Activated CD4-positive, alpha-beta T cell treated with anti-CD3 and anti-CD28 coated beads, Interleukin-2, amount 50 U/mL, for 4 hours (primary cell): ENCODE measurements at regions not wholly inside any gene's neighbourhood (a gene's known extent, or its start where the extent isn't known, plus 50 kb on each side); places are given as distances from the start of the nearest gene placed in this dataset.

Experiments used
- DNase-seq, 2 experiments: peaks; one replicate each; pipeline ENCODE4 v3.0.0-alpha.2; 2020

- DNase-seq: no peak
These were observed 135.1 kb upstream of the MYLIP start for GRCh38 chr6:15993716-15994228.

- no peak for DNase-seq
These were observed 138.7 kb upstream of the MYLIP start for GRCh38 chr6:15990179-15990578.

- no peak for DNase-seq
These were observed 139.5 kb upstream of the MYLIP start for GRCh38 chr6:15989397-15989796.

- DNase-seq: no peak
These were observed 141.3 kb upstream of the MYLIP start for GRCh38 chr6:15987569-15987968.

GRCh38 chr6:15986027-15986629 lies 142.8 kb upstream of the MYLIP start:
- no peak for DNase-seq

- no peak for DNase-seq
These were observed 143.4 kb upstream of the MYLIP start for GRCh38 chr6:15985379-15985959.

- DNase-seq: no peak
These were observed 146.9 kb upstream of the MYLIP start for GRCh38 chr6:15981956-15982355.

GRCh38 chr6:15980801-15981200 lies 148.1 kb upstream of the MYLIP start:
- DNase-seq: no peak

GRCh38 chr6:15978426-15978825 lies 150.5 kb upstream of the MYLIP start:
- DNase-seq: no peak

GRCh38 chr6:15977050-15977449 lies 151.8 kb upstream of the MYLIP start:
- no peak for DNase-seq

- no peak for DNase-seq
These were observed 154.1 kb upstream of the MYLIP start for GRCh38 chr6:15974817-15975216.

GRCh38 chr6:15970517-15970916 lies 158.4 kb upstream of the MYLIP start:
- no peak for DNase-seq

- no peak for DNase-seq
These were observed 159.6 kb upstream of the MYLIP start for GRCh38 chr6:15969236-15969778.

- no peak for DNase-seq
These were observed 160.4 kb upstream of the MYLIP start for GRCh38 chr6:15968519-15968918.

- DNase-seq: no peak
These were observed 162.8 kb upstream of the MYLIP start for GRCh38 chr6:15966000-15966520.

- DNase-seq: no peak
These were observed 166.5 kb upstream of the MYLIP start for GRCh38 chr6:15962449-15962764.

GRCh38 chr6:15961635-15962448 lies 167.0 kb upstream of the MYLIP start:
- DNase-seq: no peak

GRCh38 chr6:15960740-15961634 lies 167.9 kb upstream of the MYLIP start:
- no peak for DNase-seq

GRCh38 chr6:15957655-15958169 lies 171.2 kb upstream of the MYLIP start:
- DNase-seq: no peak

GRCh38 chr6:15956205-15957106 lies 172.4 kb upstream of the MYLIP start:
- DNase-seq: no peak

- DNase-seq: no peak
These were observed 173.4 kb upstream of the MYLIP start for GRCh38 chr6:15955484-15955883.
